Neutrophil (primary cell): ENCODE measurements at regions not wholly inside any gene's neighbourhood (a gene's known extent, or its start where the extent isn't known, plus 50 kb on each side); places are given as distances from the start of the nearest gene placed in this dataset.
"Not testable (repeated sequence)": the region's sequence is repeated elsewhere in the genome, so short reads cannot be mapped to it uniquely, and the experiment has no call there.

ENCODE experiments used
- H3K27ac ChIP-seq: fragments of 200-600 bp; sonication (generic); 2 replicates; pipeline ENCODE4 v1.5.1; 2016; ENCODE audit warnings: mild to moderate bottlenecking, moderate library complexity
- H3K27me3 ChIP-seq: fragments of 200-600 bp; sonication (generic); 2 replicates; pipeline ENCODE4 v1.6.0; 2016; ENCODE audit warnings: mild to moderate bottlenecking
- H3K36me3 ChIP-seq: fragments of 200-600 bp; sonication (generic); 2 replicates; pipeline ENCODE4 v1.5.1; 2017
- H3K4me1 ChIP-seq, 2 experiments: fragments of 200-600 bp in 1 of 2; sonication (generic) in 1 of 2; 1 replicate in 1 of 2; 2 replicates in 1 of 2; pipeline versions ENCODE4 v1.5.1 to v1.6.1; 2013 to 2016; ENCODE audit warnings: low read depth in 1 of 2, low read length in 1 of 2, mild to moderate bottlenecking in 1 of 2, moderate library complexity in 1 of 2; ENCODE audit not compliant: control insufficient read depth in 1 of 2, insufficient read depth in 1 of 2
- H3K4me3 ChIP-seq, 2 experiments: fragments of 200-600 bp in 1 of 2; sonication (generic) in 1 of 2; 1 replicate in 1 of 2; 2 replicates in 1 of 2; pipeline ENCODE4 v1.5.1; 2013 to 2016; ENCODE audit warnings: low read depth in 1 of 2, low read length in 1 of 2, mild to moderate bottlenecking in 1 of 2, moderate library complexity in 1 of 2
- H3K9me3 ChIP-seq: fragments of 200-600 bp; sonication (generic); 2 replicates; pipeline ENCODE4 v1.5.1; 2016
- TF ChIP-seq, protein P1 (sequence below): fragments of 200-600 bp; sonication (generic); IDR thresholded peaks from 2 replicates; pipeline ENCODE4 v1.5.1; 2016; ENCODE audit warnings: antibody characterized with exemption

DNA sequence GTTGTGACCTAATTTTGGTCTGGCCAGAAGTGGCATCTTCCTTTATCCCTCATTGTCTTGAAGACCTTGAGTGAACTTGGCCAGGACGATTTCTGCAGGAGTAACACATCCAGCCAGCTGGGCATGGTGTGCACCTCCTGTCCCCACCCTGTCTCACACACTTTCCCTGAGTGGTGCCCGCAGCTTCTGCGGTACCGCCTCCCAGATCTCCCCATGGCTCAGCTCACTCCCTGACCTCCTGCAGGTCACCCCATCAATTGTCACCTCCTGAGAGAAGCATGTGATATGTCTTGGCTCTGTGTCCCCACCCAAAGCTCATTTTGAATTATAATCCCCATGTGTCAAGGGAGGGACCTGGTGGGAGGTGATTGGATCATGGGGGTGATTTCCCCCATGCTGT is 50.2 kb upstream of the TP53I11 start:
- no peak overlapping the region for H3K4me3 ChIP-seq
- no peaks in the 10 kb centered on the region for H3K9me3 ChIP-seq
- H3K36me3 ChIP-seq, result no peaks in the 10 kb centered on the region
- H3K27me3 ChIP-seq, result peaks cover 5% of the 10 kb centered on the region
- no peak overlapping the region for H3K27ac ChIP-seq
- H3K4me1 ChIP-seq, result no peaks in the 10 kb centered on the region
- TF ChIP-seq, protein P1, sequence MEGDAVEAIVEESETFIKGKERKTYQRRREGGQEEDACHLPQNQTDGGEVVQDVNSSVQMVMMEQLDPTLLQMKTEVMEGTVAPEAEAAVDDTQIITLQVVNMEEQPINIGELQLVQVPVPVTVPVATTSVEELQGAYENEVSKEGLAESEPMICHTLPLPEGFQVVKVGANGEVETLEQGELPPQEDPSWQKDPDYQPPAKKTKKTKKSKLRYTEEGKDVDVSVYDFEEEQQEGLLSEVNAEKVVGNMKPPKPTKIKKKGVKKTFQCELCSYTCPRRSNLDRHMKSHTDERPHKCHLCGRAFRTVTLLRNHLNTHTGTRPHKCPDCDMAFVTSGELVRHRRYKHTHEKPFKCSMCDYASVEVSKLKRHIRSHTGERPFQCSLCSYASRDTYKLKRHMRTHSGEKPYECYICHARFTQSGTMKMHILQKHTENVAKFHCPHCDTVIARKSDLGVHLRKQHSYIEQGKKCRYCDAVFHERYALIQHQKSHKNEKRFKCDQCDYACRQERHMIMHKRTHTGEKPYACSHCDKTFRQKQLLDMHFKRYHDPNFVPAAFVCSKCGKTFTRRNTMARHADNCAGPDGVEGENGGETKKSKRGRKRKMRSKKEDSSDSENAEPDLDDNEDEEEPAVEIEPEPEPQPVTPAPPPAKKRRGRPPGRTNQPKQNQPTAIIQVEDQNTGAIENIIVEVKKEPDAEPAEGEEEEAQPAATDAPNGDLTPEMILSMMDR, result no peak

DNA sequence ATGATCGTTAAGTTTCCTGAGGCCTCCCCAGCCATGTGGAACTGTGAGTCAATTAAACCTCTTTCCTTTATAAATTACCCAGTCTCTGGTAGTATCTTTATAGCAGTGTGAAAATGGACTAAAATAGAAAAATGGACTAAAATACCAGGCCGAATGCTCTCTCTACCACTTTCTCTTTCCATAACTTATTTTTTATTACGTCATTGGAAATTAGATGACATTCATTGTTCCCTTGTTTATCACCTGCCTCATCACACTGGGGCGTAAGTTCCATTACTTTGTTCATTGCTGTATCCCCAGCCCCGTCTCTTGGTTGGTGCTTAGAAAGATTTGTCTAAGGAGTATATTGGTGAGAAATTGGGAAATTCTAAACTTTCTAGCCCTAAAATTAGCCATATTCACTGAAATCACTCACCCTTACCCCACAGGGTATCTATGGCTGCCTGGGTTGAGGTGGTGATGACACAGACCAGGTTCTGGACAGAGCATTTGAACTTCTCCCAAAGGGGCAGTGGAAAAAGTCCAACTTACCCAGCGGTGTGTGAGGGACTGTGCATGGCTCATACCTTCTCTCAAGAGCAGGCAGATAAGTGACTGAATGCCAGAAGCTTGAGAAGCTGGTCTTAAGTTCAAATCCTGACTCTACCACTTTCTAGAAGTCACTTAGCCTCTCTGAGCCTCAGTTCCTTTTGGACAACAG is 50.9 kb upstream of the TP53I11 start:
- no peaks in the 10 kb centered on the region for H3K36me3 ChIP-seq
- H3K27me3 ChIP-seq, result peaks cover 5% of the 10 kb centered on the region
- no peak overlapping the region for H3K27ac ChIP-seq
- H3K9me3 ChIP-seq, result no peaks in the 10 kb centered on the region
- H3K4me1 ChIP-seq, result no peaks in the 10 kb centered on the region
- TF ChIP-seq, protein P1, result no peak
- no peak overlapping the region for H3K4me3 ChIP-seq

DNA sequence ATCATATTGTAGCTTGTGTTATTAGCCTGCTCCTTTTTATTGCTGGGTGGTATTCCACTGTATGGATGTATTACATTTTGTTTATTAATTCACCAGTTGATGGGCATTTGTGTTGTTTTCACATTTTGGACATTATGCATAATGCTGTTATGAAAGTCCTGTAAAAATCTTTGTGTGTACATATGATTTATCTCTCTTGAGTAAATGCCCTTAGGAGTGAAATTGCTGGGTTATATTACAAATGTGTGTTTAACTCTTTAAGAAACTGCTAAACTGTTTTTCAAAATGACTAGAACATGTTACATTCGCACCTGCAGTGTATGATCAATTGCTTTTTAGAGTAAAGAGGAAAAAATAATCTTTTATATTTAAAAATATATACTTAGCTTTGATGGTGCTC is 54.4 kb upstream of the TP53I11 start:
- Histone ChIP-seq H3K4me1 (no peaks in the 10 kb centered on the region), H3K9me3 (no peaks in the 10 kb centered on the region), H3K36me3 (no peaks in the 10 kb centered on the region), H3K4me3 (no peak overlapping the region), H3K27me3 (peaks cover 25% of the 10 kb centered on the region), H3K27ac (no peak overlapping the region)
- TF ChIP-seq, protein P1, result no peak

DNA sequence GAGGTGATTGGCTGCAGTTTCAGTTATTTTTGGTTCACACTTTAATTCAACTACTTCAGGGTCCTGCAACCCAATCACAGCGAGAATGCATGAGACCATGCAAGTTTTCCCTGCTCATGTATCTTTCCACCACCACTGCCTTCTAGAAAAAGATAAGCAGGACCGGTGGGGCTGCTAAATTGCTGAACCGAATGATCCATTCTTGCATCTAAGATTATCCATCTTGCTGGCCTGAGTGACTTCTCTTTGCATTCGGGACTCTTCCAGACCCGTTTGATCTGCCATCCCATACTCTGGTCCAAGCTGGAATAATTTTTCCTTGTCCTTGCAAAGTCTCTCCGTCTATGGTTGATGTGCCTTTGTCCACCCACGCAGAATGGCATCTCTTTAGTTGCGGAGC is 56.3 kb upstream of the TP53I11 start:
- no peak overlapping the region for H3K4me3 ChIP-seq
- no peaks in the 10 kb centered on the region for H3K36me3 ChIP-seq
- no peaks in the 10 kb centered on the region for H3K9me3 ChIP-seq
- no peak overlapping the region for H3K27ac ChIP-seq
- peaks cover 30% of the 10 kb centered on the region for H3K27me3 ChIP-seq
- TF ChIP-seq, protein P1, result no peak
- H3K4me1 ChIP-seq, result no peaks in the 10 kb centered on the region

DNA sequence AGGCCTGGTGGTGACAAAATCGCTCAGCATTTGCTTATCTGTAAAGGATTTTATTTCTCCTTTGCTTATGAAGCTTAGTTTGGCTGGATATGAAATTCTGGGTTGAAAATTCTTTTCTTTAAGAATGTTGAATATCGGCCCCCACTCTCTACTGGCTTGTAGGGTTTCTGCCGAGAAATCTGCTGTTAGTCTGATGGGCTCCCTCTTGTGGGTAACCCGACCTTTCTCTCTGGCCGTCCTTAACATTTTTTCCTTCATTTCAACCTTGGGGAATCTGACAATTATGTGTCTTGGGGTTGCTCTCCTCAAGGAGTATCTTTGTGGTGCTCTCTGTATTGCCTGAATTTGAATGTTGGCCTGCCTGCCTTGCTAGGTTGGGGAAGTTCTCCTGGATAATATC is 65.3 kb upstream of the TP53I11 start:
- not testable (repeated sequence) for H3K27ac ChIP-seq, H3K27me3 ChIP-seq, H3K9me3 ChIP-seq, H3K4me1 ChIP-seq, H3K36me3 ChIP-seq, H3K4me3 ChIP-seq

DNA sequence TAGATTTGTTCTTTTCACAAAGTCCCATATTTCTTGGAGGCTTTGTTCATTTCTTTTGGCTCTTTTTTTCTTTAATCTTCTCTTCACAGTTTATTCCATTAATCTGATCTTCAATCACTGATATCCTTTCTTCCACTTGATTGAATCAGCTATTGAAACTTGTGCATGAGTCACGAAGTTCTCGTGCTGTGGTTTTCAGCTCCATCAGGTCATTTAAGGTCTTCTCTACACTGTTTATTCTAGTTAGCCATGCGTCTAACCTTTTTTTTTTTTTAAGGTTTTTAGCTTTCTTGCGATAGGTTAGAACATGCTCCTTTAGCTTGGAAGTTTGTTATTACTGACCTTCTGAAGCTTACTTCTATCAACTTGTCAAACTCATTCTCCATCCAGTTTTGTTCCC is 65.8 kb upstream of the TP53I11 start:
- not testable (repeated sequence) for H3K27ac ChIP-seq

DNA sequence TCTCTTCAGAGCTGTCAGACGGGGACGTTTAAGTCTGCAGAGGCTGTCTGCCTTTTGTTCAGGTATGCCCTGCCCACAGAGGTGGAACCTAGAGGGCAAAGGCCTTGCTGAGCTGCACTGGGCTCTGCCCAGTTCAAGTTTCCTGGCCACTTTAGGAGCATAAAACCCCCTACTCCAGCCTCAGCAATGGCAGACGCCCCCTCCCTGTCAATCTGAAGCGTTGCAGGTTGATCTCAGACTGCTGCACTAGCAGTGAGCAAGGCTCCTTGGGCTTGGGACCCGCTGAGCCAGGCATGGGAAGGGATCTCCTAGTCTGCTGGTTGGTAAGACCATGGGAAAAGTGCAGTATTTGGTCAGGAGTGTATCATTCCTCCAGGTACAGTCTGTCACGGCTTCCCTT is 66.6 kb upstream of the TP53I11 start:
- TF ChIP-seq, protein P1, result no peak
- no peaks in the 10 kb centered on the region for H3K27me3 ChIP-seq
- peaks cover 3 to 7% of the 10 kb centered on the region in 2 experiments for H3K4me1 ChIP-seq
- H3K27ac ChIP-seq, result no peak overlapping the region
- H3K36me3 ChIP-seq, result no peaks in the 10 kb centered on the region
- no peaks in the 10 kb centered on the region for H3K9me3 ChIP-seq
- H3K4me3 ChIP-seq, result no peak overlapping the region

More for the DNA sequence above, 65.8 kb upstream of the TP53I11 start:
- H3K4me3 ChIP-seq, H3K4me1 ChIP-seq, H3K36me3 ChIP-seq, H3K9me3 ChIP-seq, H3K27me3 ChIP-seq: not testable (repeated sequence)
